ENCODE measurements at regions not wholly inside any gene's neighbourhood (a gene's known extent, or its start where the extent isn't known, plus 50 kb on each side); places are given as distances from the start of the nearest gene placed in this dataset.

DNA sequence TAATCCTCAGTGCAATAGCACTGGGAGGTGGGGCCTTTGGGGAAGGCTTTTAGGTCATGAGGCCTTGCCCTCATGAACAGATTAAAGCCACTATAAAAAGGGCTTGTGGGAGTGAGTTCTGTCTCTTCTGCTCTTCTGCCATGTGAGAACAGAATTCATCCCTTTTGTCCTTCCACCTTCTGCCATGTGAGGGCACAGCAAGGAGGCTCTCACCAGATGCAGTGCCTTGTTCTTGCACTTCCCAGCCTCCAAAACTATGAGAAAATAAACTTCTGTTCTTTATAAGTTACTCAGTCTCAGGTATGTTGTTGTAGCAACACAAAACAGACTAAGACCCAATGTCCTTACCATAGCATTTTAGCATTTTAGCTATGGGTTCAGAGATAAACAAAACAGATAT is 81.7 kb upstream of the CPLX2 start:
- intact Hi-C loops (cut with micrococcal nuclease) = no loop called here
- ATAC-seq (no peak), DNase-seq (no peak)
- POLR2A ChIA-PET = no interaction called here
- Mint-ChIP-seq H3K27ac (no peak overlapping the region), H3K27me3 (peaks cover 36% of the 10 kb centered on the region), H3K36me3 (ENCODE audit: low read depth) (no peaks in the 10 kb centered on the region), H3K4me3 (no peak overlapping the region), H3K9me3 (no peaks in the 10 kb centered on the region), H3K4me1 (ENCODE audit: low read depth) (no peaks in the 10 kb centered on the region)
- CTCF ChIA-PET = interaction anchor here (0.9 kb wide), 1 partner anchor 48 kb away, joined by 3 read pairs; no protein-coding TSS in a partner anchor
- TF ChIP-seq, protein P1, sequence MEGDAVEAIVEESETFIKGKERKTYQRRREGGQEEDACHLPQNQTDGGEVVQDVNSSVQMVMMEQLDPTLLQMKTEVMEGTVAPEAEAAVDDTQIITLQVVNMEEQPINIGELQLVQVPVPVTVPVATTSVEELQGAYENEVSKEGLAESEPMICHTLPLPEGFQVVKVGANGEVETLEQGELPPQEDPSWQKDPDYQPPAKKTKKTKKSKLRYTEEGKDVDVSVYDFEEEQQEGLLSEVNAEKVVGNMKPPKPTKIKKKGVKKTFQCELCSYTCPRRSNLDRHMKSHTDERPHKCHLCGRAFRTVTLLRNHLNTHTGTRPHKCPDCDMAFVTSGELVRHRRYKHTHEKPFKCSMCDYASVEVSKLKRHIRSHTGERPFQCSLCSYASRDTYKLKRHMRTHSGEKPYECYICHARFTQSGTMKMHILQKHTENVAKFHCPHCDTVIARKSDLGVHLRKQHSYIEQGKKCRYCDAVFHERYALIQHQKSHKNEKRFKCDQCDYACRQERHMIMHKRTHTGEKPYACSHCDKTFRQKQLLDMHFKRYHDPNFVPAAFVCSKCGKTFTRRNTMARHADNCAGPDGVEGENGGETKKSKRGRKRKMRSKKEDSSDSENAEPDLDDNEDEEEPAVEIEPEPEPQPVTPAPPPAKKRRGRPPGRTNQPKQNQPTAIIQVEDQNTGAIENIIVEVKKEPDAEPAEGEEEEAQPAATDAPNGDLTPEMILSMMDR (IDR thresholded peaks at IDR 0.05) = no peak

DNA sequence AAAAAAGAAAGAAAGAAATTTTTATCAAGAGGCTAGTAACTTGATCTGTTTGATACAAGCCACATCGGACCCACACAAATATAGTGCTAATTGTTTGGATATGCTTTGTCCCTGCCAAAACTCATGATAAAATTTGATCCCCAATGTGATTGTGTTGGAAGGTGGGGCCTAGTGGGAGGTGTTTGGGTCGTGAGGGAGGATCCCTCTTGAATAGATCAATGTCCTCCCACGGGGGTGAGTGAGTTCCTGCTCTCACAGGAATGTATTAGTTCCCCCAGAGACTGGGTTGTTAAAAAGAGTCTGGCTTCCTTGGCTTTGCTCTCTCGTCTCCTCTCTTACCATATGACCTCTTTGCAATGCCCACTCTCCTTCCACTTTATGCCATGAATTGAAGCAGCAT is 80.6 kb upstream of the CPLX2 start:
- DNase-seq = no peak
- Mint-ChIP-seq H3K27me3 (peaks cover 42% of the 10 kb centered on the region), H3K4me3 (no peak overlapping the region), H3K9me3 (no peaks in the 10 kb centered on the region), H3K4me1 (ENCODE audit: low read depth) (no peaks in the 10 kb centered on the region), H3K36me3 (ENCODE audit: low read depth) (no peaks in the 10 kb centered on the region), H3K27ac (no peak overlapping the region)
- CTCF ChIA-PET = no interaction called here
- POLR2A ChIA-PET = no interaction called here
- TF ChIP-seq, protein P1 (IDR thresholded peaks at IDR 0.05) = no peak
- intact Hi-C loops (cut with micrococcal nuclease) = no loop called here
- no peak for ATAC-seq

DNA sequence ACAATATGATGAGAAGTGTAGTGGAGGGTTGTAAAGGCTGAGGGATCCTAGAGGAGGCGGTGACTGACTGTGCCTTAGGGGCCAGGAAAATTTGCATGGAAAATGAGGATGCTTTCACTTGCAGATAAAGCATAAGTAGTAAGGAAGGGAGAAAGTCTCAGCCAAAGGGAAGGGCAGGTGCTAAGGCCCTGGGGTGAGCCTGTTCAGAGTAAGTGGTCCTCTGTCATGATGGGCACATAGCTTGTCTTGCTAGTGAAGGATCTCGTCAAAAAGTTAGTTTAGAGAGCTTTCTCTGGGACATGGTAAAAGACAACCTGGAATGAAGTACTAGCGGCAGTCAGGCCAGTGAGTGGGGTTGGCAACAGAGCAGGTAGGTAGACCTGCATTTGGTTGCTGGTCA is 75.4 kb upstream of the CPLX2 start:
- H3K36me3 Mint-ChIP-seq (ENCODE audit: low read depth) = no peaks in the 10 kb centered on the region
- no peaks in the 10 kb centered on the region for H3K9me3 Mint-ChIP-seq
- TF ChIP-seq, protein P1 (IDR thresholded peaks at IDR 0.05) = no peak
- intact Hi-C loops (cut with micrococcal nuclease) = no loop called here
- no peak overlapping the region for H3K4me3 Mint-ChIP-seq
- ChIA-PET CTCF (interaction anchor here (3.1 kb wide), 1 partner anchor 66 kb away, joined by 11 read pairs; no protein-coding TSS in a partner anchor), POLR2A (interaction anchor here (1.2 kb wide), 1 partner anchor 10 kb away, joined by 3 read pairs; no protein-coding TSS in a partner anchor)
- ATAC-seq (no peak), DNase-seq (no peak)
- peaks cover 62% of the 10 kb centered on the region for H3K27me3 Mint-ChIP-seq
- no peak overlapping the region for H3K27ac Mint-ChIP-seq
- peaks cover 8% of the 10 kb centered on the region for H3K4me1 Mint-ChIP-seq (ENCODE audit: low read depth)

DNA sequence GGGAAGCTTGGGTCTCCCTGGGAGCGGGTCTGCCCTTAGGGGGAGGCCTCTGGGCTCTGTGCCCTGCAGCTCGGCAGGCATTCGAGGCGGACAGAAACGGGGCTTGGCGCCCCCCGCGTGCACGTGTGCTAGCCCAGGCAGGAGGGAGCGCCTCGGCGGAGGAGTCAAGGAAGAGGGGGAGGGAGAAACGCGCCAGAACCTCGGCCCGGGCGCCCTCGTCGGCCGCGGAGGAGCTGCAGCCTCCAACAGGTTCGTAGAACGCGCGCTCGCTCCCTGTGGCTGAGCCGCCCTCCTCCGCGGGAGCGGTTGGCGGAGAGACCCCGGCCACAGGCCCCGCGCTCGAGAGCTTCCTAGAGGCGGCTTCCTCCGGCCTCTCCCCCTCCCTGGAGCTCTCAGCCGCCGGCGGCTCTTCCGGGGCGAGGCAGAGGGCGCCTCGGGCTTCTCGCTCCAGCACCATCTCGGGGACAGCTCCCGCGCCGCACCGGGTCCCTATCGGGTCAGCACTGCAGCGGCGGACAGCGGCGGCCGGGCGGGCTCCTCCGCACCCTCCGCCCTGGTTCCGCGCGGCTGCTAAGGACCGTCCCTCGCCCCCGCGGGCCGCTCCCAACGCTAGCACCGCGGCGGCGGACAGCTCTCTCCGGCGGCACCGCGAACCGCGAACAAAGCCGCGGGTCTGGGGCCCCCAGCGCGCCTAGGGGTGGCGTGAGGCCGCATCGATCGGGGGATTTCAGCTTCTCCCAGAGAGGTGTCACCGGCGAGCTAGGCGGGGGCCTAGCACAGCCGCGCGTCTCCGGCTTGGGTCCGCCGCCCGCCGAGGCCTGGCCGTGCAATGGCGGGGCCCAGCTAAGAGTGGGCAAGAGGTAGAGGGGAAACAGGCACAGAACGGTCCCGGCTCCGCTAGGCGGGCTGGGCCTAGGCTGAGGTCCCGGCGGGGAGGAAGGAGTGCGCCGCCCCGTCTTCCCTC is 74.6 kb upstream of the CPLX2 start:
- ChIA-PET POLR2A (interaction anchor here (0.5 to 1.1 kb wide), 2 partner anchors 36 to 66 kb away, joined by 3 read pairs; no protein-coding TSS in a partner anchor), CTCF (interaction anchor here (0.9 to 3.1 kb wide), 5 partner anchors 9 to 79 kb away, joined by 4 to 11 read pairs (median 5); partner anchors contain the start of gene CPLX2)
- H3K27me3 Mint-ChIP-seq = peaks cover 64% of the 10 kb centered on the region
- no peaks in the 10 kb centered on the region for H3K9me3 Mint-ChIP-seq
- ATAC-seq (peak; percentile 100), DNase-seq (peak; percentile 86)
- H3K36me3 Mint-ChIP-seq (ENCODE audit: low read depth) = no peaks in the 10 kb centered on the region
- TF ChIP-seq, protein P1 (IDR thresholded peaks at IDR 0.05) = no peak
- H3K4me3 Mint-ChIP-seq = no peak overlapping the region
- peaks cover 8% of the 10 kb centered on the region for H3K4me1 Mint-ChIP-seq (ENCODE audit: low read depth)
- intact Hi-C loops (cut with micrococcal nuclease) = no loop called here
- no peak overlapping the region for H3K27ac Mint-ChIP-seq

DNA sequence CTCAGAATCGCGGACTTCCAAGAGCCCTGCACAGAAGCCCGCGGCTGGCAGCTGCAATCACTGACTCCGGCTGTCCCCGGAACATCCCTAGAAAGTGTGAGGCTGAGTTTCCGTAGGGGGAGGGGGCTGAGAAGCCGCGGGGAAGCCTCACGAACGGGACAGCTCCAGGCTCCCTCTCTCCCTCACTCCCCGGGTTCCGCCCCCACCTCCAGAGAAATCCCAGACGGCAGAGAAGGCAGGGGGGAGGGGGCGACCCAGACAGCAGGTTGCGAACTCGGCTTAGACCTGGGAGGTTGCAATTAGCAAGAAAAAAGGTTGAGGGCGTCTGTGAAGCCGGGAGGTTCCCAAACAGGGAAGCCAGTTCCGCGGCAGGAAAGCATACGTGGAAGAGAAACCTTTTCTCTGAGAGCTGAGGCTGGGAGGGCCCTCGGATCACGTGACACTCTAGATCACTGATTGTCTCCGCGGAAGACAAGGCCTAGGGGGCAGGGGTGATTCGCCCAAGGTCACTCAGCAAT is 73.8 kb upstream of the CPLX2 start:
- Mint-ChIP-seq H3K9me3 (no peaks in the 10 kb centered on the region), H3K36me3 (ENCODE audit: low read depth) (no peaks in the 10 kb centered on the region), H3K27me3 (peaks cover 66% of the 10 kb centered on the region), H3K4me1 (ENCODE audit: low read depth) (peaks cover 8% of the 10 kb centered on the region), H3K4me3 (no peak overlapping the region), H3K27ac (no peak overlapping the region)
- intact Hi-C loops (cut with micrococcal nuclease) = no loop called here
- no peak for ATAC-seq
- POLR2A ChIA-PET = interaction anchor here (1.1 kb wide), 1 partner anchor 65 kb away, joined by 3 read pairs; no protein-coding TSS in a partner anchor
- CTCF ChIA-PET = interaction anchor here (1.1 to 3.1 kb wide), 4 partner anchors 11 to 79 kb away, joined by 3 to 11 read pairs (median 6); no protein-coding TSS in a partner anchor
- DNase-seq = no peak
- TF ChIP-seq, protein P1 (IDR thresholded peaks at IDR 0.05) = no peak
